ENCODE measurements at regions not wholly inside any gene's neighbourhood (a gene's known extent, or its start where the extent isn't known, plus 50 kb on each side); places are given as distances from the start of the nearest gene placed in this dataset.

DNA sequence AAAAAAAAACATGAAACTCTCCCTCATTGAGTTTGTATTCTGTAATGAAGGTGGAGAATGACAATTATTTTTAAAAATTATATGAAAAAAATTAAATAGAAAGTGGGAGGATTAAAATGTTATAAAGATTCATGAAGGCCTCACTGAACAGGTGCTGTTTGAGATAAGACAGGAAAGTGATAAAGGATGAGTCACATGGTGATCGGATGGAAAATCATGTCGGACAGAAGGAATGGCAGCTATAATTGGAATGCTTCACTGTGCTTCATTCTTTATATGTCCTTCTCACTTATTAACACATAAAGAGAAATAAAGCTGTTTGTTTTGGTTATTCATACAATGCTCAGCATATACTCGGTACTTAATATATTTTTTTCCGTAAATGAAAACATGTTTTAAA is 464.5 kb upstream of the RGMB start:
- no peaks in the 10 kb centered on the region for H3K27me3 ChIP-seq (replicated peaks in 1 of 4; ENCODE audit: control extremely low read depth in 1 of 4, control insufficient read depth in 3 of 4, insufficient read depth in 4 of 4, low read length in 3 of 4)
- no peak overlapping the region for H3K4me2 ChIP-seq (replicated peaks; ENCODE audit: low read depth, low read length, poor library complexity, severe bottlenecking)
- ATAC-seq (ENCODE audit: low read depth) (no peak), DNase-seq (no peak)
- H3K79me2 ChIP-seq (ENCODE audit: control insufficient read depth, insufficient read depth, low read length), result no peaks in the 10 kb centered on the region
- Mint-ChIP-seq H3K27ac (no peak overlapping the region), H3K9me3 (ENCODE audit: insufficient read depth) (no peaks in the 10 kb centered on the region), H3K27me3 (no peaks in the 10 kb centered on the region), H3K4me3 (no peak overlapping the region), H3K4me1 (no peaks in the 10 kb centered on the region)
- H3K27ac ChIP-seq (ENCODE audit: low read length in 2 of 2), result no peak overlapping the region
- WGBS (ENCODE audit: insufficient coverage), result no CpG with 5 or more reads among the region's 4 CpGs
- no peaks in the 10 kb centered on the region for H3K9me3 ChIP-seq (ENCODE audit: control extremely low read depth in 1 of 3, control insufficient read depth in 2 of 3, insufficient read depth in 1 of 3, low read length in 2 of 3)
- no peaks in the 10 kb centered on the region for H3K36me3 ChIP-seq (replicated peaks in 1 of 2; ENCODE audit: control extremely low read depth in 1 of 2, control insufficient read depth in 1 of 2, extremely low read depth in 1 of 2, insufficient read depth in 2 of 2, low read length in 1 of 2)
- ChIA-PET CTCF (no interaction called here), POLR2A (no interaction called here)
- intact Hi-C loops (cut with micrococcal nuclease), result no loop called here
- H3K4me1 ChIP-seq (ENCODE audit: control insufficient read depth in 2 of 2, insufficient read depth in 2 of 2, low read length in 2 of 2), result no peaks in the 10 kb centered on the region
- H3K4me3 ChIP-seq (ENCODE audit: control extremely low read depth in 1 of 5, extremely low read depth in 1 of 5, insufficient read depth in 1 of 5, low read depth in 2 of 5, low read length in 4 of 5), result no peak overlapping the region
- H3K9ac ChIP-seq (ENCODE audit: low read length), result no peak overlapping the region
- no peak for TF ChIP-seq EZH2 (IDR thresholded peaks at IDR 0.05; ENCODE audit: borderline replicate concordance, insufficient read depth, low read depth, low read length, poor library complexity, severe bottlenecking)
- TF ChIP-seq, protein P1, sequence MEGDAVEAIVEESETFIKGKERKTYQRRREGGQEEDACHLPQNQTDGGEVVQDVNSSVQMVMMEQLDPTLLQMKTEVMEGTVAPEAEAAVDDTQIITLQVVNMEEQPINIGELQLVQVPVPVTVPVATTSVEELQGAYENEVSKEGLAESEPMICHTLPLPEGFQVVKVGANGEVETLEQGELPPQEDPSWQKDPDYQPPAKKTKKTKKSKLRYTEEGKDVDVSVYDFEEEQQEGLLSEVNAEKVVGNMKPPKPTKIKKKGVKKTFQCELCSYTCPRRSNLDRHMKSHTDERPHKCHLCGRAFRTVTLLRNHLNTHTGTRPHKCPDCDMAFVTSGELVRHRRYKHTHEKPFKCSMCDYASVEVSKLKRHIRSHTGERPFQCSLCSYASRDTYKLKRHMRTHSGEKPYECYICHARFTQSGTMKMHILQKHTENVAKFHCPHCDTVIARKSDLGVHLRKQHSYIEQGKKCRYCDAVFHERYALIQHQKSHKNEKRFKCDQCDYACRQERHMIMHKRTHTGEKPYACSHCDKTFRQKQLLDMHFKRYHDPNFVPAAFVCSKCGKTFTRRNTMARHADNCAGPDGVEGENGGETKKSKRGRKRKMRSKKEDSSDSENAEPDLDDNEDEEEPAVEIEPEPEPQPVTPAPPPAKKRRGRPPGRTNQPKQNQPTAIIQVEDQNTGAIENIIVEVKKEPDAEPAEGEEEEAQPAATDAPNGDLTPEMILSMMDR (IDR thresholded peaks at IDR 0.05), result no peak
- H2AFZ ChIP-seq (ENCODE audit: insufficient read depth, low read depth, low read length, poor library complexity, severe bottlenecking), result no peak overlapping the region
- H4K20me1 ChIP-seq (ENCODE audit: control insufficient read depth, insufficient read depth, low read length, poor library complexity, severe bottlenecking), result no peaks in the 10 kb centered on the region

DNA sequence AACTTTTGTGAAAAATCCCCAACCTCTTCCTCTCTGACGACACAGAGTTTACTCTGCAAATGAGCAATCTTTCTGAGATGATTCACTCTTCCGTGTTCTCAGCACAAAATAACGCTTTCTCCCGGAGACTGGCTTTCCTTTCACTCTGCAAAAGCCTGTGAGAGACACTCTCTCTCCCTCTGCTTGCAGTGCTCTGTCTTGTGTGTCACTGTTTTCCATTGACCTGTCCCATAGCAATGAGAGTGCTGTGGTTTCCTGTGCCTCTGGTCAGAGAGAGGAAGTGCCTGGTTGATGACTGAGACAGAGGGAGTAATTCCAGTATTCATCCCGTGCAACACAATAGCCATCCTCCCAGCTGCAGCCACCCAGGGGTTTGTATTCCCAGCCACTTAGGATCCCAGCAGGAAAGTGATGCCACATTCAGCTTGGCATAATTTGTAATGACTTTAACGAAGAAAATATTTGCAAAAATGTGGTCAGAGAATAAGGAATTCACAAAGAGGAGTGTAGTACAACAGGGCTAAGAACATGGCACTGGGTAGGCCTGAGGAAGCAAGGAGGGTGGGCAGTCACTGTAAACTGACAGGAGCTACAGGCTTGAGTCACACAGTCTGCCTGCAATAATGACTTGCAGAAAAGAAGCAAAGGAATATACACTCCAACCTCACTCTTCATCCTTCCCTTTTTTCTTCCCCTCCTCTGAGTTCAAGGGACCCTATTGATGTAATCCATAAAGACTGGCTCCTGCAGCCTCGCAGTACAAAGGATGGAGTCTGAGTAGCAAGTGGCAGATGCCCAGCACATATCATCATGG is 463.5 kb upstream of the RGMB start:
- Histone ChIP-seq H3K4me1 (ENCODE audit: control insufficient read depth in 2 of 2, insufficient read depth in 2 of 2, low read length in 2 of 2) (no peaks in the 10 kb centered on the region), H2AFZ (ENCODE audit: insufficient read depth, low read depth, low read length, poor library complexity, severe bottlenecking) (no peak overlapping the region), H3K27ac (ENCODE audit: low read length in 2 of 2) (no peak overlapping the region), H3K79me2 (ENCODE audit: control insufficient read depth, insufficient read depth, low read length) (no peaks in the 10 kb centered on the region), H3K4me2 (replicated peaks; ENCODE audit: low read depth, low read length, poor library complexity, severe bottlenecking) (no peak overlapping the region), H3K9me3 (ENCODE audit: control extremely low read depth in 1 of 3, control insufficient read depth in 2 of 3, insufficient read depth in 1 of 3, low read length in 2 of 3) (no peaks in the 10 kb centered on the region), H4K20me1 (ENCODE audit: control insufficient read depth, insufficient read depth, low read length, poor library complexity, severe bottlenecking) (no peaks in the 10 kb centered on the region), H3K4me3 (ENCODE audit: control extremely low read depth in 1 of 5, extremely low read depth in 1 of 5, insufficient read depth in 1 of 5, low read depth in 2 of 5, low read length in 4 of 5) (no peak overlapping the region), H3K36me3 (replicated peaks in 1 of 2; ENCODE audit: control extremely low read depth in 1 of 2, control insufficient read depth in 1 of 2, extremely low read depth in 1 of 2, insufficient read depth in 2 of 2, low read length in 1 of 2) (no peaks in the 10 kb centered on the region), H3K9ac (ENCODE audit: low read length) (no peak overlapping the region), H3K27me3 (replicated peaks in 1 of 4; ENCODE audit: control extremely low read depth in 1 of 4, control insufficient read depth in 3 of 4, insufficient read depth in 4 of 4, low read length in 3 of 4) (no peaks in the 10 kb centered on the region)
- Mint-ChIP-seq H3K4me3 (no peak overlapping the region), H3K27ac (no peak overlapping the region), H3K27me3 (no peaks in the 10 kb centered on the region), H3K4me1 (no peaks in the 10 kb centered on the region), H3K9me3 (ENCODE audit: insufficient read depth) (no peaks in the 10 kb centered on the region)
- TF ChIP-seq EZH2 (IDR thresholded peaks at IDR 0.05; ENCODE audit: borderline replicate concordance, insufficient read depth, low read depth, low read length, poor library complexity, severe bottlenecking), result no peak
- TF ChIP-seq, protein P1 (IDR thresholded peaks at IDR 0.05), result no peak
- WGBS (ENCODE audit: insufficient coverage), result 25% methylated on average over 4 of the region's 7 CpGs
- ATAC-seq (ENCODE audit: low read depth) (no peak), DNase-seq (no peak)
- ChIA-PET POLR2A (no interaction called here), CTCF (no interaction called here)
- intact Hi-C loops (cut with micrococcal nuclease), result no loop called here
